ENCODE measurements at regions not wholly inside any gene's neighbourhood (a gene's known extent, or its start where the extent isn't known, plus 50 kb on each side); places are given as distances from the start of the nearest gene placed in this dataset.
"Not testable (repeated sequence)": the region's sequence is repeated elsewhere in the genome, so short reads cannot be mapped to it uniquely, and the experiment has no call there.

GRCh38 chr2:7094231-7094741, 177.1 kb downstream of the RNF144A start:
- intact Hi-C loops (cut with DNase I): loop anchor here in 3 of 10 donors (10.0 kb wide), 2 partner anchors 331 to 1591 kb away; partner anchors contain the start of gene ID2 (in 2 of the 3)
- H3K4me1 ChIP-seq: peaks cover 0 to 8% (median 1%) of the 10 kb centered on the region in 12 donors
- H3K9me3 ChIP-seq: no peaks in the 10 kb centered on the region
- H3K36me3 ChIP-seq: no peaks in the 10 kb centered on the region
- no peak overlapping the region for H3K4me3 ChIP-seq
- 64 to 74% (median 68%) methylated on average over 12 of the region's 12 CpGs for WGBS, 4 donors
- H3K27me3 ChIP-seq: no peaks in the 10 kb centered on the region
- DNase-seq (no peak), ATAC-seq (no peak)
- H3K27ac ChIP-seq: no peak overlapping the region
- TF ChIP-seq, protein P1, sequence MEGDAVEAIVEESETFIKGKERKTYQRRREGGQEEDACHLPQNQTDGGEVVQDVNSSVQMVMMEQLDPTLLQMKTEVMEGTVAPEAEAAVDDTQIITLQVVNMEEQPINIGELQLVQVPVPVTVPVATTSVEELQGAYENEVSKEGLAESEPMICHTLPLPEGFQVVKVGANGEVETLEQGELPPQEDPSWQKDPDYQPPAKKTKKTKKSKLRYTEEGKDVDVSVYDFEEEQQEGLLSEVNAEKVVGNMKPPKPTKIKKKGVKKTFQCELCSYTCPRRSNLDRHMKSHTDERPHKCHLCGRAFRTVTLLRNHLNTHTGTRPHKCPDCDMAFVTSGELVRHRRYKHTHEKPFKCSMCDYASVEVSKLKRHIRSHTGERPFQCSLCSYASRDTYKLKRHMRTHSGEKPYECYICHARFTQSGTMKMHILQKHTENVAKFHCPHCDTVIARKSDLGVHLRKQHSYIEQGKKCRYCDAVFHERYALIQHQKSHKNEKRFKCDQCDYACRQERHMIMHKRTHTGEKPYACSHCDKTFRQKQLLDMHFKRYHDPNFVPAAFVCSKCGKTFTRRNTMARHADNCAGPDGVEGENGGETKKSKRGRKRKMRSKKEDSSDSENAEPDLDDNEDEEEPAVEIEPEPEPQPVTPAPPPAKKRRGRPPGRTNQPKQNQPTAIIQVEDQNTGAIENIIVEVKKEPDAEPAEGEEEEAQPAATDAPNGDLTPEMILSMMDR (IDR thresholded peaks at IDR 0.05): no peak
- TF ChIP-seq POLR2A (IDR thresholded peaks at IDR 0.05): no peak

DNA sequence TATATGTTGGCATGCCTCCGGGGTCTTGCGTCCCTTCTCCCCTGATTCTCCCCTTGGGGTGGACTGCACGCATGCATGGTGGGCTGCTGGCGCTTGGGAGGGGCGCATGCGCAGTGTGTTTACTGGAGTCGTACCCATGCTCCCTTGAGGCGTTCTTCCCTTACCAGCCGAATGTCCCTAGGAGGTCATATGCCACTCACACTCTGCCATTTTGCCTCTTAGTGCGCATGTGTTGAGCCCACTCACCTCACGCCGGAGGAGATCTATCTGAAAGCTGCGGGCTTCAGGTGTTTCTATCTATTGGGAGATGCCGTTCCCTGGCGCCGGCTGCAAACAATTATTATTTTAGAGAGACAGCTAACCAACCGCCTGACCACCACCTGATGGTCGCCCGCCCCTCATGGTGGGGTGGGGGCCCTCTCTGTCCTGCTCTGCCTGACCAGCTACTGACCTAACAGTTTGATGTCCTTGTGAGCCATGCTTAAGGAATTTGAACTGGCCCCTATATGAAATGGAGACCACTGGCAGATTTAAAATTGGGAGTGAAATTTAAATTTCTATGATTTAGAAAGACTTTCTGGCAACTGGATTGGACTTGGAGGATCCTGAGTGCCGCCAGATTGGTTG, 179.6 kb downstream of the RNF144A start:
- 81 to 84% (median 83%) methylated on average over 19 to 20 of the region's 20 CpGs for WGBS, 4 donors
- TF ChIP-seq, protein P1 (IDR thresholded peaks at IDR 0.05): no peak
- TF ChIP-seq POLR2A (IDR thresholded peaks at IDR 0.05): no peak
- Histone ChIP-seq H3K9me3 (no peaks in the 10 kb centered on the region), H3K4me1 (peaks cover 0 to 8% (median 1%) of the 10 kb centered on the region in 12 donors), H3K4me3 (no peak overlapping the region), H3K27ac (no peak overlapping the region), H3K36me3 (no peaks in the 10 kb centered on the region), H3K27me3 (no peaks in the 10 kb centered on the region)
- ATAC-seq (peak in 3 of 4 donors; percentile 10 to 29 (median 16)), DNase-seq (no peak)
- intact Hi-C loops (cut with DNase I): loop anchor here in 4 of 10 donors (5.0 to 10.0 kb wide), 3 partner anchors 328 to 1590 kb away; partner anchors contain the start of gene ID2 (in 2 of the 4)

GRCh38 chr2:7097353-7097895, 180.2 kb downstream of the RNF144A start:
- Histone ChIP-seq H3K4me3 (peak overlapping the region in 4 of 12 donors; percentile 8 to 38 (median 26)), H3K27me3 (no peaks in the 10 kb centered on the region), H3K9me3 (no peaks in the 10 kb centered on the region), H3K4me1 (peaks cover 0 to 8% (median 1%) of the 10 kb centered on the region in 12 donors), H3K27ac (no peak overlapping the region), H3K36me3 (no peaks in the 10 kb centered on the region)
- intact Hi-C loops (cut with DNase I): loop anchor here in 4 of 10 donors (5.0 to 10.0 kb wide), 3 partner anchors 327 to 1590 kb away; partner anchors contain the start of gene ID2 (in 2 of the 4)
- ATAC-seq: peak; percentile 70 to 92 (median 90)
- peak; percentile 58 to 86 (median 68) for DNase-seq
- WGBS, 4 donors: 1 to 3% (median 2%) methylated on average over 17 to 18 of the region's 18 CpGs
- no peak for TF ChIP-seq POLR2A (IDR thresholded peaks at IDR 0.05)
- TF ChIP-seq, protein P1 (IDR thresholded peaks at IDR 0.05): peak; percentile 95 to 99 (median 98)

DNA sequence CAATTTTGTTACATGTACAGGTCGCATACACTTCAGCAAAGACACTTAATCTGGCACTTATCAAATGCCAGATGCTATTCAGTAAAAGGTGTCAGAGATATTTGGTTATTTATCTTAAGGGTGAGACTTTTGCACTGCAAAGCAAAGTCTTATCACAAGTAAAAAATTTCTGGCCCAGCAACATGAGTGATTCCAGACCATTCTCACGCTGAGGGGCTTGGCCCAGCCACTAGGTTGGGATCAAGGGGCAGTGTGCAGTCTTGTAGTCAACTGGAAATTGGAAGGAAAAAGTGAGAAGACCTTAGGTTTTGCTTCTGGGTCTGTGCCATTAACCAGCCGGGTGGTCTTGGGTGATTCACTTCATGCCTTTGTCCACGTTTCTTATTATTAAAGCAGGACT, 181.6 kb downstream of the RNF144A start:
- 84 to 93% (median 89%) methylated on average over 4 of the region's 4 CpGs for WGBS, 4 donors
- Histone ChIP-seq H3K4me3 (no peak overlapping the region), H3K27me3 (no peaks in the 10 kb centered on the region), H3K4me1 (peaks cover 0 to 8% (median 1%) of the 10 kb centered on the region in 12 donors), H3K36me3 (no peaks in the 10 kb centered on the region), H3K9me3 (no peaks in the 10 kb centered on the region), H3K27ac (no peak overlapping the region)
- intact Hi-C loops (cut with DNase I): loop anchor here in 4 of 10 donors (5.0 to 10.0 kb wide), 3 partner anchors 326 to 1588 kb away; partner anchors contain the start of gene ID2 (in 2 of the 4)
- ATAC-seq: no peak
- no peak for DNase-seq
- TF ChIP-seq, protein P1 (IDR thresholded peaks at IDR 0.05): no peak
- TF ChIP-seq POLR2A (IDR thresholded peaks at IDR 0.05): no peak

- not testable (repeated sequence) for H3K4me3 ChIP-seq, H3K27me3 ChIP-seq, H3K27ac ChIP-seq, H3K9me3 ChIP-seq, H3K4me1 ChIP-seq, ATAC-seq, H3K36me3 ChIP-seq, DNase-seq
- 79 to 87% (median 84%) methylated on average over 4 of the region's 4 CpGs for WGBS, 4 donors
- intact Hi-C loops (cut with DNase I): loop anchor here in 4 of 10 donors (5.0 to 10.0 kb wide), 3 partner anchors 325 to 1588 kb away; partner anchors contain the start of gene ID2 (in 2 of the 4)
Measured at GRCh38 chr2:7099687-7100086, 182.5 kb downstream of the RNF144A start.

Data from heart left ventricle (tissue), 16 donors.